Thyroid gland (tissue), 4 donors: ENCODE measurements at regions not wholly inside any gene's neighbourhood (a gene's known extent, or its start where the extent isn't known, plus 50 kb on each side); places are given as distances from the start of the nearest gene placed in this dataset.

ENCODE experiments used
- CTCF ChIP-seq, 6 experiments: fragments of 200-600 bp in 3 of 6; fragments of 450-650 bp in 3 of 6; sonication (generic) in 3 of 6; IDR thresholded peaks; one replicate each; pipeline ENCODE4 v1.5.1; 2016 to 2019; ENCODE audit warnings: antibody characterized with exemption in 6 of 6, mild to moderate bottlenecking in 2 of 6, inconsistent platforms in 1 of 6, moderate library complexity in 1 of 6
- POLR2A ChIP-seq, 2 donors: fragments of 450-650 bp; IDR thresholded peaks; one replicate each; pipeline ENCODE4 v1.6.1; 2017; ENCODE audit warnings: antibody characterized with exemption in 2 of 2, mild to moderate bottlenecking in 2 of 2, moderate library complexity in 1 of 2

- TF ChIP-seq CTCF (IDR thresholded peaks at IDR 0.05), result no peak
- no peak for TF ChIP-seq POLR2A (IDR thresholded peaks at IDR 0.05)
These were observed 169.2 kb upstream of the MVB12B start for GRCh38 chr9:126157423-126157822.
